ENCODE measurements at regions not wholly inside any gene's neighbourhood (a gene's known extent, or its start where the extent isn't known, plus 50 kb on each side); places are given as distances from the start of the nearest gene placed in this dataset.

DNA sequence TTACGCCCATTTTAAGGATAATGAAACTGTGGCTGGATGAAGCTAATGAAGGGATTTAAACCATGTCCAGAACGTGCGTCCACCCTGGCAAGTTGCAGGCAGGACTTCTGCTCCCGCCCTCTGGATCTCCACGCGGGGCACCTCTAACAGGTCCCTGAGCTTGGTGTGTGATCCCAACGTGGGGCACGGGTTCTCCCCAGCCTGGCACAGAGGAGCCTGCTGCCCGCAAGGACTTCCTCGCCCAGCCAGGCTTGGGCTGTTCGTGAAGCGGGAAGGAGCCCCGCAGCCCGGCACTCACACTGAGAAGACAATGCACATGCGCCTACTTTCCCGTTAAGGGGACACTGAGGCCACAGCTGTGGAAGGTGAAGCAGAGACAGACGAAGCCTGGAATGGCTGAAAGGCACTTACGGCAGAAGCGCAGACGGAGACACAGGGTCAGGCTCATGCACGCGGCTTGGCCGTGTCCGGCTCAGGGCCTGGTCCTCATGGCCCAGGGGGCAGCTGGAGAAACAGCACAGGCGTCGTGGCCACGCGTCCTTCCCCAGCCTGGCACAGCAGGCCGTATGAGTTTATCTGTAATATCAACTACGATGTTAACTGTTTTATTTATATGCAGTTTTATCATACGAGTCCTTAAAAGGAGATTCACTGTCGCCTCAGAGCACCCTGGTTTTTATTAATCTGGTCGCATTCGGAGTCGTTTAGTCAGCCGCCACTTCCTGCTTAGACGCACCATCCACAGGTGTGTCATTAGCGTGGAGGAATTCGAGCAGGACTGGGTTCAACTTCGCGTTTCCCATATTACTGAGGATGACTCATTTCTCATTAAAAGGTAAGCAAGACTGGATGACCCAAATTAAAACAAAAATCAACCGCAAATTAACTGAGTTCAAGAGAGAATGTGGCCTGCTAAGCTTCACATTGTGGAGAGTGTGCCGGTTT, 835.9 kb downstream of the GALR1 start:
- DNase-seq = no peak

DNA sequence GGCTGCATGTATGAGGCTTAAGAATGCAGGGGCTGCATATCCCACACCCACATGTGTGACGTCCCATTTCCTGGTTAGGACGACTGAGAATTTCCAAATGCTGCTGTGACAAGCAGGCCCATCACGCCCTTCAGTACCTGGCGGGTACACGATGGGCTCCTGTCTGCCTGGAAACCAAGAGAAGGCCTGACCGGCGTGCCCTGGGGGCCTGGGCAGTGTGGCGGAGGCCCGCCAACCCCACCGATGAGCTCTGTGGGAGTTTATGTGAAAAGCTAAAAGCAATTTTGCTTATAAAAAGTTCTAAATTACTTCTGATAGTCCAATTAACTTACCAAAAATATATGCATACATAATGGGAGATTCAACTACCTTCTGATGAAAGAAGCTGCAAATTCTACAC, 837.3 kb downstream of the GALR1 start:
- DNase-seq = no peak

DNA sequence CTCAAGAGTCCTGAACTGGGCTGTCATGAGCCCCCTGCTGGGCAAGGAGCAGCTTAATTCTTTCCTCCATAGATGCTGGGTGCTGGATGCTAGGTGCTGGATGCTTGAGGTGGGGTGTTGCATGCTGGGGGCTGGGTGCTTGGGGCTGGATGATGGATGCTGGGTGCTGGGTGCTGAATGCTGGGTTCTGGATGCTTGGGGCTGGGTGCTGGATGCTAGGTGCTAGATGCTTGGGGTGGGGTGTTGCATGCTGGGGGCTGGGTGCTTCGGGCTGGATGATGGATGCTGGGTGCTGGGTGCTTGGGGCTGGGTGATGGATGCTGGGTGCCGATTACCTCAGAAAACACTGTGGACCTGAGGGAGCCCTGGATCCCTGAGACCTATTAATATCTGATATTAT, 837.7 kb downstream of the GALR1 start:
- DNase-seq = no peak

DNA sequence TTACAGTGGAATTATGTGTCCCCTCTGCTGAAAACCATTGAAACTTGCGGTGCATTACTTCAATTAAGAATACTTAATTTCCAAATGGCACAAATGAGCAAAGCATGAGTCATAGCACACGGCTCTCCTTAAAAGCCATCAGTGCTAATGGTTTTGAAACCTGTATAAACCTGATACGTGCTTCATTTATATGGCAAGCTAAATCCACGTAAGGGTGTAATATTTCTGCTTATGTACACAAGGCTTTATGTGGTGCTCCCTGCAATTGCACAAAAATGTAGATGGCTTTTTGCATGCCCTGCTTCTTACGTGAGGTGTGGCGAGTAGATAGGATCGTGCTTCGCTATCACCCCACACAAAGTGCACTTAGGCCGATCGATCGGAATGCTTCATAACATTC, 840.9 kb downstream of the GALR1 start:
- no peak for DNase-seq

DNA sequence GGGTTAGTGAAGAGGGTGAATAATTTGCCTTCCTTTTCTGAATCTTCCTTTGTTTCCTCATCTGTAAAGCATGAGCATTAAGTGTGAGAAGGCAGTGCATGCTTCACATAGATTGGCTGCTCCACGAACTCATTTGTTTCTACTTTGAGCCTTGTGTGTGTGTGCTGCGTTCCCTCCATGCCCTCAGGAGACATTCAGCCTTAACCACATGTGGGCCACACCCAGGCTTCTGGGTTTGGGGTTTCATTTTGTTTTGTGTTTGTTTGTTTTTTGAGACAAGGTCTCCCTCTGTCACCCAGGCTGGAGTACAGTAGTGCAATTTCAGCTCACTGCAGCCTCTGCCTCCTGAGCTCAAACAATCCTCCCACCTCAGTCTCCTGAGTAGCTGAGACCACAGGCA, 843.3 kb downstream of the GALR1 start:
- no peak for DNase-seq

DNA sequence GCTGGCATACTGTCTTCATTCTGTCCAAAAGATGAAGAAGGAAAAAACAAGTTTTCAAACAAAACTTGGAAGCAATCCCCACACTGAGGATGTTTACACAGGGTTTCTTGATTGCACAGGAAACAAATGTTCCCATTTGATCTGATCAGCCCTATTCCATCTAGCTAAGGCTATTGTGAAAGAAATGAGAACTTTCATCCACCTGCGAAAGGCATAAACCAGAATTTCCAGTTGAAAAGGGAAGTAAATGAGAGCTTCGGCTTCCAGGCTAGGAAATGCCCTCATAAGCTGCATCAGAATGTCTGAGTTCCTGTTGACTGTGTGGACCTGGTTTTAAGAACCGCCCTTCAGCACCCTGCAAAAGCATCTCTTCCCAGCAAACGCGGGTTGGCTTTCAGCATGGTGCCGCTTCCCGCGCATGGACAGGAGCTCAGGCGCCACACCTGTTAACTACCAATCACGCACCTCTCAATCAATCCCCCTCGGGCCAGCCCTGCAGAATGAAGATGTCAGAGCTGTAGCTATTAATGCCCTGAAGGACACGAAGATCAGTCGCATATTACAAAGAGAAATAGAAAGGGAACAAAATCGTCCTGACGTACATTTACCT, 850.4 kb downstream of the GALR1 start:
- DNase-seq = no peak

DNA sequence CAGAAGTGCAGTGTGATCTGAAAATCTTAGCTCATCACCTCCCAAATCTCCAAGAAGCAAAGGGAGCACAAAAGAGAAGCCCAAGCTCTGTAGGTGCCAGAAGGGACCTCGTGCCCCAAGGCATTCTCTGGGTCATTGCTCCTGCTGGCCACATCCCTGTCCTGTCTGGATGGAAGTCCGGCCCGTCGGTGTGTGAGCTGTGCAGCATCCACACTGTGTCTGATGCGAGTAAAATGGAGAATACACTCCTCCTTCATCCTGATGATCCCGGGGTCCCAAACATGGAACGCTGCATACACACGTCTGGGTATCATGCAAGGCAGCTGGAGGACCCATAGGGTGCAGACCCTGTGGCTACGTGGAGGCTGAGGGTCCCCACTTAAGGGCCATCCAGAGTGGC, 851.4 kb downstream of the GALR1 start:
- no peak for DNase-seq

DNA sequence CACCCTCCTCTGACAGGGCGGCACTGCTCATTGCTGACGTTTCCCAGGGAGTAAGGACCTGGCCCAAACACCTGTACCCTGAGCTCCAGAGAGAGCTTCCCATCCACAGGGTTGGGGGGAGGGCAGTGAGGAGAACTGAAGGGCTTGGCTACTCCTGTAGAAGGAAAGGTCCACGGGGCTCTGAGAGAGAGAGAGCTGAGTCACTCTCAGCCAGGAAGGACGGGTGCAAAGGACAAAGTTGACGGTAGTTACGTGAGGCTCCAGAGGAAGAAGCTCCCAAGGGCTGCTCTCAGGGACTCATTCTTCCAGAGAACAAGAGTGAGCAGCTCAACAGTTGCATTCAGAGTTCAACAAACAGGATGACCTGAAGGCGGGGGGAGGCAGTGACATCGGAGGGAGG, 852.5 kb downstream of the GALR1 start:
- DNase-seq = no peak

DNA sequence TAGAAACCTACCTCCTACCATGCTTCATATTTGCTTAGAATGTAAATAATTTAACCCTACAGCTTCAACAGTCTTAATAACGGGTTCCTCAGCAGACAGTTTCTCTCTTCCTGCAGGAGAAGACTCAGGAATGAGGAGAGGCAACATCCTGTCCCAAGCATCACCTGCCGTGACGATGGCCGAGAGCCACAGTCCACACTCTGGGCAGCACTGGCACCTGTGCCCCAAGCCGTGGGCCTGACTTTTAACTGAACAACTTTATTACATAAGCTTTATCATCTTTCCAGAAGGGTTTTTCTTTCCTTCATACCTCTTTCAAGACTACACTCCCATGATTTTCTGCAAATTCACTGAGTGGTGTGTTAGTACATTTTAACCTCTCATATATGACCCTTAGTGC, 856.0 kb downstream of the GALR1 start:
- DNase-seq = no peak

DNA sequence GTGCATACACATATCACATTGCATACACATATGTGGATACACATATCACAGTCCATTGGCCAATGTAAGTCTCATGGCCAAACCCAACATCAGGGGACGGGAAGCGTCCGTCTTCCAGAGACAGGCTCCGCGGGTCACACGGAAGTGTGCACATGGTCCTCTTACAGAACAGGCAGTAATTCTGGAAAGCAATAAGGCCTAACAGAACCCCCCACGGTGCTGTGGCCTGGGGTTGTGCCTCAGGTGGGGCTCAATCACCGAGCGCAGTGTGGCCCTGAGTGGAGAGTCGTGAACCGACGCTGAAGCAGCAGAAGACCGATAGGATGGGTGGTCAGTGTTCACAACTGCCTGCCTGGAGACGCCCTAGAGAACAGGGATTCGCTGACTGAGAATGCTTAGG, 857.3 kb downstream of the GALR1 start:
- DNase-seq = no peak

DNA sequence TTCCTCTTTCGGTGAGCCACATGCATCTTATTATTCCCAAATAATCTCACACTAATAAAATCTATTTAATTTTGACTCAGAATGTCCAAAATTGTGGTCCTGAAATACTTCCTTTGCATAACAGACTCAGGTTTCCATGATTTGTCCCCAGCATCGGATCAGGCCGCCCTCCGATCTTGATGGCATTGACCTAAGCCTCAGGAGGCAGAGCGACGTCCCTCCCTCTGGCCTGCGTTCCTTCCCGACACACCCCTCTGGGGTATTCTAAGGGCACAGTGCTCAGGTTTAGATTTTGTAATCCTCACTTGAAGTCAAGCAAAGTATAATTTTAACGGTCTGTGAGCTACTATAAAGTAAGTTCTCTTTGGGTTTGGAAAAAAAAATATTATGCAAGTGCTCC, 857.7 kb downstream of the GALR1 start:
- DNase-seq = no peak

DNA sequence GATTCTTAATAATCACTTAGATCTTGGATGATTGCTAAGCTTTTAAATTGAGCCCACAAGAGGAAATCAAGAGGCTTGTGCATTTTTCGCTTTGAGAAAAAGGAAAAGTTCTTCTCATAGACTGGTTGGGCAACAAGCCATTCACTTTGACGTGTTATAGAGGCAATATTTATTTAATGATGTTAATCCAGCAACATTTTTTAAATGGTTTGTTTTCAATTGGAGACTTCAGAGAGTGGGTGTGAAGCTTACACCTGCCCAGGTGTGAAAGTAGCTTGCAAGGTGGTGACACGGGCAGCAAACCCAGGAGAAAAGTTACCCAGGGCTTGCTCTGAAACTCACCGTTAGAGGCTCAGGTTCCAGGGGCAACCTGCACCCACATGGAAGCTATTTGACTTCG, 858.9 kb downstream of the GALR1 start:
- DNase-seq = no peak

DNA sequence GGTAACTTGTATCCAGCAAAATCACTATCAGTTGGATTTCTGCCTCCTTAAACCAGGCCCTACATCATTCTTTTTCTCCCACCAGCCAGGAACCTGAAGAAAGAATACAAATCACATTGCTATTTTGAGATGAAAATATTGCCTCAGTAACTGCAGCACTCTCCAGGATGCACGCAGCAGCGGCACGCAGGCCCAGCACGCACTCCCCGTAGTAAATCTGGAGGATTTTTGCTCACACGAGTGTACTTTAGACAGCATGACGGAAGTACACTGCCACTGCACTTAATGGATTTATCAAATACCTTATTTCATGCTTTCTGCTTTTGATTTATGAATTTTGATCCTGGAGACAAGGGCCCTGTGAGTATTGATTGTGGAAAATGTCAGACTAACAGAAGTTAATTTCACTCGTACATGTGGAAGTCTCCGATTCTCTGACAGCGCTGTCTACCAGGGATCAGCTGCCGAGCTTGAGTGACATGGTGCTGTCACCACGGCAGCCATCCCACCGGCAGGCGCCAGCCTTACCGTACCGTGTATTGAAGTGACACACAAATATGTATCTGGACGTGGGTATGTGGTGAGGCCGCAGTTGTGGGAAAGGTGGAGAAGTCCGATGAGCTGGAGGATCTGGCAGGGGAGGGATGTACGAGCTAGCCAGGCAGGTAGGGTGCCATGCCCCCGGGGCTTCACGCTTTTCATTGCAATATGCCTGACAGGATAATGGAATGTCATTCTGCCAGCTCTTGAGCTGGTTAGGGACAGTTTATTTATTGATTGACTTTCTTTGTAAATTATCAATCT, 863.7 kb downstream of the GALR1 start:
- no peak for DNase-seq

DNA sequence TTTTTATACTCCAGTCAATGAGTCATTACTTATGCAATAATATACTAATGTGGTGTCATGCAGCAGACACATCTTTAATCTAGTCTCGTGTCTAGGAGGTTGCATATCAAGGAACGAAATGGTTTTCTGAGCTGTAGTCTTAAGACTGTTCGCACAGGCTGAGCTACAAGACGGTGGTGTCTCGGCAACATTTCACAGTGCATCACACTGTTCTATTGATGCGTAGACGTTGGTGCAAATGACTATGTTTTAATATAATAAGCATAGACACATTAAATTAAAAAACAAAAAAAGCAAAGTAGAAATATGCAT, 864.2 kb downstream of the GALR1 start:
- no peak for DNase-seq

DNA sequence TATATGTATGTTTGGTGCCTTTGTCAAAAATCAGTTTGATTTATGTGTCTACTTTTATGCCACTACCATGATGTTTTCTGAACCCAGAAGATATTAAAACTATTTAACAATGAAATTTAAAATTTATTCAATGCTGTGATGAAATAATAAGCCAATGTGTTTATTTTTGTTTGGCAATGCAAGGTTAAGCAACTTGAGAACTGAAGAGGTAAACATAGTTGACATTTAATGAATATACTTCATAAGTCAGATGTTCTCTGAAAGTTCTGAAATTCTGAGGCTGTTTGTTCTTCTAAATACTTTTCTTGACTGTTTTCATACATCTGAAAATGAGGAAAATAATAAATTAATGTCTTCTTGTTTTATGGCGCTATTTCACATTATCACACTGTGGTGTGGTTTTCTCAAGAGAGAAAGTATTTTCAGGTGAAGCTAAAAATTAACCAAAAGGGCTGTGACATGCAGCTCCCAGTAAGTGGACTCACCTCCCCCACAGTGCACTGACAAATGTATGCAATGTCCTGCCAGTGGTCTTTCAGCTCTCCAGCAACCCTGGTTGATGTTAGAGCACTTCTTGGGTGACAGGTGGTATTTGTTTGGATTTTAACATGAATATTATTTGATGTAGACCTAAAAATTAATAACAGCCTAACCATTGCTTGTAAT, 863.6 kb upstream of the SALL3 start:
- DNase-seq = no peak

DNA sequence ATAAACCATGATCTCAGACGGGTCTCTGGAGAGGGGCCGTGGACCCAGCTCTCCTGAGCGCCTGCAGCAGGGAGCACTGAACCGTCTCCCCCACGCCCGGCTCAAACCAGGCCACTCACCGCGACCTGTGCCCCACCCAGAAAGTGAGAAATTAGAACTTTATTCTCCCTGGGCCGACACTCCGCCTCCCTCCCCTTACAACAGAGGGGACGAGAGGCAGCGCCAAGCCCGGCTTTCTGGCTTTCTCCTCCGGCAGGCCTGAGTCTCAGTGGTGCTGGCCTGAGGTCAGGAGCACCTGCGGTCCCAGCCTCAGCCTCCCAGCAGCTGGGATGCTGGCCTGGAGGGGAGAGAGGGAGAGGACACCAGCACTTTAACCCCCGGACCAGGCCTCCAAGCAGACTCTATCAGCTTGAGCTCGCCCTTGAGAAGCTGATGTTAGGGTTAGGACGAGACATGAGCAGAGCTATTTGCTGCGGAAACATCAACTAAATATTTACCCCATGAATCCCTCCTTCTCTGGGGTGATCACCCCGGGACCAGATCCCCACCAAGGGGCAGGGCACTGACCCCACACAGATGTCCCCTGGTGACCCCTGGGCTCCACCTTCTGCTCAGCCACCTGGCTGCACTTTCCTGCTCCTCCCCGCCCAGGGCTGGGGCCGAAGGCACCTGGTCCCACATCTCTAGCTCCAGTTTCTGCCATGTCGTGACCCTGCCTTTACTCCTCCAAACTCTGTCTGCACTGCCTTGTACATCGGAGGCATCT, 856.3 kb upstream of the SALL3 start:
- no peak for DNase-seq

DNA sequence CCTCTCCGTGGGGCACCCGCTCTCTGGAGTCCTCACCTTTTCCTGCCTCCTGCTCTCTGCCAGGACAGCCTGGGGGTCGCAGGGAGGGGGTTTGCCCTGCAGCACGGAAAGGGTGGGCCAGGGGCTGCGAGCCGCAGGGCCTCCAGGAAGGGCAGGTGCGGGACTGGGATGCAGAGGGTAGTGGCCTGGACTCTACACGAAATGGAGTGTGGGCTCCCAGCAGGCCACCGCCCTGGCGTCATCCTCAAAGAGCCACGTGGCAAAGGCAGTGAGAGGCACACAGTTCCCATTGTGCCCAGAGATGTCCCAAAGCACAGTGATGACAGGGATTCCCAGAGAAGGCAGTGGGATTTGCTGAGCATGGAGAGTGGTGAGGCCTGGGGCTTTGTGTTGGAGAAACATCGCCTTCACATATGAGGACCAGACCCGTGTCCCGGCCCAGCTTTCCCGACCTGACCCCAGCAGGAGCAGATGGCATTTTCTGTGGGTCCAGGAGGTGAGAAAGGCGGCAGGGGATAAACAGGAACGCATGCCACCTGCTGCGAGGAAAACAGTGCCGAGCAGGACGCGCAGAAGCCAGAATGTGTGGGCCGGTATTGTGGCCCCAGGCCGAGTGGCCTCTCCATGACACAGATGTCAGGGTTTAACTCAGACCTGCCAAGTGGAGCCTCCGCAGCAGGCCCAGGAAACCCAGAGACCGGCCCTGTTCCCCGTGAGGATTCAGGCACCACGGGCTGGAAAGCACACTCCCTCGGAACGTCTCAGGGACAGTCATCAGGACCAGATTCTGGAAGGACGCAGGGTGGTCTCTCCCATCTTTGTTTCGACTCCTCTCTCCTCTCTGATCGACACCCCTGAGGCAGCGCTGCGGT, 855.5 kb upstream of the SALL3 start:
- DNase-seq = no peak

DNA sequence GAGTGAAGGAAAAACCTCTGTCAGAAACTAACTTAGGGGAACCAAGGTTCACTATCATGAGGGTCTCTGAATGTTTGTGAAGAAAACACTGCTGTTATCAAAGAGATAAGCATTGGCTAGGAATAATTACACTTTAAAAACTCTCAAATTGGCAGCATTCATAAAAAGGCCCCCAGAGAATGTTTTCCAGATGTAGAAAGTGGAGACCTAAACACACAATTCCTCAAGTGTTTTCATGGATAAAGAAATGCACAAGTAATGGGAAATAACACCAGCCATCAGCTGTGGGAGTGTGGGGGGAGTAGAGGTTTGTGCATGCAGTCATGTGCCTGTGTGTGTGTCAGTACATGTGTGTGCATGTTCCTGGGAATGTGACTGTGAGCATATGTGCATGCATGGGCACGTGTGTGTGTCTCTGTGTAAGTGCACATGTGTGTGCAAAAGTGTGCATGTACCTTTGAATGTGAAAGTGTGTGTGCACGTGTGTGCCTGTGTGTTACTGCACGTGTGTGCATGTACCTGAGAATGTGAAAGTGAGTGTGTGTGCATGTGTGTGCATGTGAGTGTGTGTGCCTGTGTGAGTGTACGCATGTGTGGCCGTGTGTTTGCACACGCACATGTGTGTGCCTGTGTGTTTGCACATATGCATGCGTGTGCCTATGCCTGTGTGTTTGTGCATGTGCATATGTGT, 854.3 kb upstream of the SALL3 start:
- DNase-seq = no peak

DNA sequence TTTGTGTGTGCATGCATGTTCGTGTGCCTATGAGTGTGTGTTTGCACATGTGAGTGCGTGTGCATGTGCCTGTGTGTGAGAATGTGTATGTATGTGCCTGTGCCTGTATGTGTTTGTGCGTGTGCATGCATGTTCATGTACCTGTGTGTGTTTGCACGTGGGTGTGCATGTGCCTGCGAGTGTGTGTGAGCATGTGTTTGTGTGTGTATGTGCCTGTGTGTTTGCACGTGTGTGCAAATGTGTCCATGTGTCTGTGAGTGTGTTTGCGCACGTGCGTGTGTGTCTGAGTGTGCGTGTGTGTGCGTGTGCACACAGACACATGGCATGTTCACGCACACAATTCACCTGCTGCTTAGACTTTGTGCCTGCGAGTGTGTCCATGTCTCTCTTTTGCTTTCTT, 853.5 kb upstream of the SALL3 start:
- DNase-seq = no peak

DNA sequence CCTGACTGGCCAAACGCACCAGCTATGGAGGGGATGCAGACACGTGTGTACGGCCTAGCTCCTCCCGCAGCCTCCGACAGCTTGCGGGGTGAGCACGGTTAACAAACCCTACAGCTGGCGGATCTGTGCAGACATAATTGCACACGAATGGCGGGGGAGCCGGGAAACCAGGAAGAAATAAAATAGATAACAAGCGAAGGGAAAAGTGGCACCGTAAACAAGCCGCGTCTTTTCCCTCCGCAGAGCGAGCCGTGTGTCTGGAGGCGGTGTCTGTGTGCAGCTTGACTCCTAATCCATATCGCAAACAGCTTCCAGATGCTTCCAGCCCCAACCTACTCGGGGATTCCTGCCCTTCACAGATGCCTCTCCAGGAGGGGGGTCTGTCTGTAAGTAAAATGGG, 853.1 kb upstream of the SALL3 start:
- no peak for DNase-seq

DNA sequence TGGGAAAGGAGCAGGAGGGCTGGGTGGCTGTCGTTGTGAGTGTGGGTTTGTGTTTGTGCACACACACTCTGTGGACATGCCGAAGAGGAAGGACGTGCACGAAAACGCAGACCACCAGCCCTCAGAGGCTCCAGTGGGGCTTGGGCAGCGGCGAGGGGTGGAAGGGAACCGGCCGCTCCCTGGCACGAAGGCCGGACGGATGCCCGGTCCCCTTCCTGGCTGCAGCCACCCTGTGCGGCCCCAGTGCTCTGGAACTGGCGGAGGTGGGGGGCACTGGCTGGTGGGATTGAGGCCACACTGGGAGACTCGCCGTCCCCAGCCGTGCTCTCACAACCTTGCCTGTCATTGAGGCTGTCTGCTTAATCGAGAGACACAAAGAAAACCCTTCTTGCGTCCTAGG, 852.6 kb upstream of the SALL3 start:
- no peak for DNase-seq

All from stimulated activated CD4-positive, alpha-beta T cell treated with anti-CD3 and anti-CD28 coated beads, Interleukin-1b, Interleukin-23, amount 100 ng/mL, for 48 hours (primary cell).